ENCODE measurements at regions not wholly inside any gene's neighbourhood (a gene's known extent, or its start where the extent isn't known, plus 50 kb on each side); places are given as distances from the start of the nearest gene placed in this dataset.
A peak's percentile ranks its signal among the peaks of the same experiment; 100 is the strongest.

DNA sequence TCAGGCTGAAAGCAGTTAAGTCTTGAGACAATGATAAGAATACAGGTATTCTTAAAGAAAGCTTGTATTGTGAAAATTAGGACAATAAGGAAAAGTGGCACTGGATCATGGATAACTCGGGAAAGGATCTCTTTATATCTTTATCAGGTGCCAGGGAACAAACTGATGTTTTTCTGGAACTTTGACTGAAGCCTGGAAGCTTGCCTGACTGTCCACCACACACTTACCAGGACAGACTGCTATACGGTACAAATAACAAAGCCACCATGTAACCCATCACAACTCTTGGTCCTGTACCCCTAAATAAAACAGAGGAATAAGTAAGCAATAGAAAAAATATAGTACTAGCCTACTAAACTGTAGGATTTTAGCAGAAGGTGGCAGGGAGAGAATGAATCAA, 623.0 kb downstream of the OTOL1 start:
- H2AFZ ChIP-seq (replicated peaks) = peak overlapping the region; percentile 41
- no peaks in the 10 kb centered on the region for H3K27me3 Mint-ChIP-seq (ENCODE audit: insufficient read depth, low read depth)
- H3F3A ChIP-seq (ENCODE audit: low read depth) = no peaks in the 10 kb centered on the region
- no peak overlapping the region for H3K9ac ChIP-seq
- no peak overlapping the region for H3K4me3 Mint-ChIP-seq
- H4K20me1 ChIP-seq (ENCODE audit: low read depth) = no peaks in the 10 kb centered on the region
- no peak for TF ChIP-seq EZH2phosphoT487 (IDR thresholded peaks at IDR 0.05)
- TF ChIP-seq EZH2 (IDR thresholded peaks at IDR 0.05) = no peak
- TF ChIP-seq, protein P1, sequence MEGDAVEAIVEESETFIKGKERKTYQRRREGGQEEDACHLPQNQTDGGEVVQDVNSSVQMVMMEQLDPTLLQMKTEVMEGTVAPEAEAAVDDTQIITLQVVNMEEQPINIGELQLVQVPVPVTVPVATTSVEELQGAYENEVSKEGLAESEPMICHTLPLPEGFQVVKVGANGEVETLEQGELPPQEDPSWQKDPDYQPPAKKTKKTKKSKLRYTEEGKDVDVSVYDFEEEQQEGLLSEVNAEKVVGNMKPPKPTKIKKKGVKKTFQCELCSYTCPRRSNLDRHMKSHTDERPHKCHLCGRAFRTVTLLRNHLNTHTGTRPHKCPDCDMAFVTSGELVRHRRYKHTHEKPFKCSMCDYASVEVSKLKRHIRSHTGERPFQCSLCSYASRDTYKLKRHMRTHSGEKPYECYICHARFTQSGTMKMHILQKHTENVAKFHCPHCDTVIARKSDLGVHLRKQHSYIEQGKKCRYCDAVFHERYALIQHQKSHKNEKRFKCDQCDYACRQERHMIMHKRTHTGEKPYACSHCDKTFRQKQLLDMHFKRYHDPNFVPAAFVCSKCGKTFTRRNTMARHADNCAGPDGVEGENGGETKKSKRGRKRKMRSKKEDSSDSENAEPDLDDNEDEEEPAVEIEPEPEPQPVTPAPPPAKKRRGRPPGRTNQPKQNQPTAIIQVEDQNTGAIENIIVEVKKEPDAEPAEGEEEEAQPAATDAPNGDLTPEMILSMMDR (IDR thresholded peaks at IDR 0.05) = no peak
- no peak for DNase-seq (ENCODE audit: low spot score)
- H3K27ac Mint-ChIP-seq = no peak overlapping the region
- no peak overlapping the region for H3K27ac ChIP-seq
- H3K9me3 ChIP-seq (ENCODE audit: low read depth) = no peaks in the 10 kb centered on the region
- peaks cover 9% of the 10 kb centered on the region for H3K4me1 ChIP-seq
- no peak overlapping the region for H3K4me2 ChIP-seq
- H3K79me2 ChIP-seq (ENCODE audit: low read depth) = no peaks in the 10 kb centered on the region
- no peaks in the 10 kb centered on the region for H3K9me3 Mint-ChIP-seq
- H3K27me3 ChIP-seq = no peaks in the 10 kb centered on the region
- no peaks in the 10 kb centered on the region for H3K36me3 ChIP-seq
- H3K36me3 Mint-ChIP-seq = no peaks in the 10 kb centered on the region
- H3K4me3 ChIP-seq = no peak overlapping the region
- peaks cover 3% of the 10 kb centered on the region for H3K4me1 Mint-ChIP-seq

GRCh38 chr3:162122405-162122804, 625.8 kb downstream of the OTOL1 start:
- Histone ChIP-seq H3K27me3 (no peaks in the 10 kb centered on the region), H3K27ac (no peak overlapping the region), H3K79me2 (ENCODE audit: low read depth) (no peaks in the 10 kb centered on the region), H3K9me3 (ENCODE audit: low read depth) (no peaks in the 10 kb centered on the region), H3K4me1 (peaks cover 8% of the 10 kb centered on the region), H3K4me2 (no peak overlapping the region), H3K36me3 (no peaks in the 10 kb centered on the region), H3F3A (ENCODE audit: low read depth) (no peaks in the 10 kb centered on the region), H2AFZ (replicated peaks) (no peak overlapping the region), H3K4me3 (no peak overlapping the region), H3K9ac (no peak overlapping the region), H4K20me1 (ENCODE audit: low read depth) (no peaks in the 10 kb centered on the region)
- Mint-ChIP-seq H3K36me3 (no peaks in the 10 kb centered on the region), H3K4me3 (no peak overlapping the region), H3K9me3 (no peaks in the 10 kb centered on the region), H3K27me3 (ENCODE audit: insufficient read depth, low read depth) (no peaks in the 10 kb centered on the region), H3K27ac (no peak overlapping the region), H3K4me1 (no peaks in the 10 kb centered on the region)
- no peak for DNase-seq (ENCODE audit: low spot score)
- TF ChIP-seq EZH2phosphoT487 (IDR thresholded peaks at IDR 0.05) (no peak), EZH2 (IDR thresholded peaks at IDR 0.05) (no peak)
- TF ChIP-seq, protein P1 (IDR thresholded peaks at IDR 0.05) = no peak

- no peak for DNase-seq (ENCODE audit: low spot score)
- no peak overlapping the region for H3K4me2 ChIP-seq
- no peaks in the 10 kb centered on the region for H3K9me3 ChIP-seq (ENCODE audit: low read depth)
- H3K36me3 Mint-ChIP-seq = no peaks in the 10 kb centered on the region
- H2AFZ ChIP-seq (replicated peaks) = no peak overlapping the region
- no peaks in the 10 kb centered on the region for H3K4me1 ChIP-seq
- no peak overlapping the region for H3K4me3 Mint-ChIP-seq
- no peak overlapping the region for H3K9ac ChIP-seq
- H4K20me1 ChIP-seq (ENCODE audit: low read depth) = no peaks in the 10 kb centered on the region
- peaks cover 6% of the 10 kb centered on the region for H3K4me1 Mint-ChIP-seq
- H3K27ac ChIP-seq = no peak overlapping the region
- no peaks in the 10 kb centered on the region for H3K27me3 ChIP-seq
- no peak overlapping the region for H3K4me3 ChIP-seq
- H3F3A ChIP-seq (ENCODE audit: low read depth) = no peaks in the 10 kb centered on the region
- no peaks in the 10 kb centered on the region for H3K9me3 Mint-ChIP-seq
- no peak overlapping the region for H3K27ac Mint-ChIP-seq
- H3K79me2 ChIP-seq (ENCODE audit: low read depth) = no peaks in the 10 kb centered on the region
- H3K27me3 Mint-ChIP-seq (ENCODE audit: insufficient read depth, low read depth) = no peaks in the 10 kb centered on the region
- no peaks in the 10 kb centered on the region for H3K36me3 ChIP-seq
- TF ChIP-seq, protein P1 (IDR thresholded peaks at IDR 0.05) = no peak
- no peak for TF ChIP-seq EZH2phosphoT487 (IDR thresholded peaks at IDR 0.05)
- TF ChIP-seq EZH2 (IDR thresholded peaks at IDR 0.05) = no peak
These were observed 629.2 kb downstream of the OTOL1 start for GRCh38 chr3:162125790-162126189.
